CD14-positive monocyte (primary cell): ENCODE measurements at regions not wholly inside any gene's neighbourhood (a gene's known extent, or its start where the extent isn't known, plus 50 kb on each side); places are given as distances from the start of the nearest gene placed in this dataset.

ENCODE experiments used
- DNase-seq, 3 donors: peaks; one replicate each; pipeline ENCODE4 v3.0.0-alpha.2; 2011 to 2022
- H2AFZ ChIP-seq: 2 replicates; pipeline ENCODE4 v1.6.0; 2012; ENCODE audit warnings: mild to moderate bottlenecking, low read depth, low read length, inconsistent platforms; ENCODE audit not compliant: insufficient read depth, poor library complexity, severe bottlenecking
- H3K27ac ChIP-seq, 2 donors: 1 replicate in 1 of 2; 2 replicates in 1 of 2; pipeline ENCODE4 v1.5.1; 2012 to 2013; ENCODE audit warnings: low read length in 2 of 2, control low read depth in 1 of 2, inconsistent platforms in 1 of 2, low read depth in 1 of 2, mild to moderate bottlenecking in 1 of 2
- H3K27me3 ChIP-seq, 2 donors: one replicate each; pipeline versions ENCODE4 v1.6.0 to v1.6.1; 2011 to 2013; ENCODE audit warnings: low read length in 2 of 2; ENCODE audit not compliant: control insufficient read depth in 2 of 2, insufficient read depth in 2 of 2
- H3K36me3 ChIP-seq, 2 donors: replicated peaks in 1 of 2; 1 replicate in 1 of 2; 2 replicates in 1 of 2; pipeline versions ENCODE4 v1.5.1 to v1.6.1; 2012 to 2013; ENCODE audit warnings: low read length in 2 of 2, control low read depth in 1 of 2, inconsistent platforms in 1 of 2, mild to moderate bottlenecking in 1 of 2; ENCODE audit not compliant: insufficient read depth in 2 of 2, control insufficient read depth in 1 of 2
- H3K4me1 ChIP-seq, 2 donors: 1 replicate in 1 of 2; 2 replicates in 1 of 2; pipeline versions ENCODE4 v1.5.1 to v1.6.1; 2012 to 2013; ENCODE audit warnings: low read length in 2 of 2, control low read depth in 1 of 2, inconsistent platforms in 1 of 2, mild to moderate bottlenecking in 1 of 2, moderate library complexity in 1 of 2; ENCODE audit not compliant: insufficient read depth in 2 of 2, control insufficient read depth in 1 of 2
- H3K4me2 ChIP-seq: replicated peaks from 2 replicates; pipeline ENCODE3; 2012; ENCODE audit warnings: low read length, moderate library complexity, mild to moderate bottlenecking; ENCODE audit not compliant: poor library complexity, severe bottlenecking; ENCODE audit errors: extremely low read depth
- H3K4me3 ChIP-seq, 3 experiments: fragments of 200-600 bp in 1 of 3; sonication (generic) in 1 of 3; replicated peaks in 1 of 3; 1 replicate in 2 of 3; 2 replicates in 1 of 3; pipeline ENCODE4 v1.5.1; 2011 to 2013; ENCODE audit warnings: low read length in 3 of 3, mild to moderate bottlenecking in 3 of 3, control low read depth in 2 of 3, low read depth in 2 of 3, inconsistent platforms in 1 of 3, moderate library complexity in 1 of 3
- H3K79me2 ChIP-seq: 2 replicates; pipeline ENCODE4 v1.6.0; 2012; ENCODE audit warnings: mild to moderate bottlenecking, control low read depth, inconsistent platforms, low read length, moderate library complexity; ENCODE audit not compliant: insufficient read depth
- H3K9ac ChIP-seq: 2 replicates; pipeline ENCODE4 v1.6.0; 2017; ENCODE audit warnings: low read length, mild to moderate bottlenecking; ENCODE audit not compliant: insufficient read depth, poor library complexity, severe bottlenecking
- H3K9me3 ChIP-seq, 2 donors: replicated peaks in 1 of 2; 1 replicate in 1 of 2; 2 replicates in 1 of 2; pipeline versions ENCODE4 v1.5.1 to v1.6.1; 2012 to 2013; ENCODE audit warnings: low read length in 2 of 2, control low read depth in 1 of 2; ENCODE audit not compliant: control insufficient read depth in 1 of 2, insufficient read depth in 1 of 2
- H4K20me1 ChIP-seq: 2 replicates; pipeline ENCODE4 v1.6.0; 2012; ENCODE audit warnings: mild to moderate bottlenecking, low read length, control low read depth, moderate library complexity; ENCODE audit not compliant: insufficient read depth
- H3K27ac Mint-ChIP-seq, 7 donors: one replicate each; pipeline ENCODE4 v1.8.0; 2020; ENCODE audit warnings: mild to moderate bottlenecking in 7 of 7, mixed read lengths in 7 of 7, moderate library complexity in 6 of 7, inconsistent platforms in 2 of 7
- H3K27me3 Mint-ChIP-seq, 3 donors: one replicate each; pipeline ENCODE4 v1.8.0; 2021 to 2022; ENCODE audit warnings: low read depth in 3 of 3, mild to moderate bottlenecking in 3 of 3, mixed read lengths in 3 of 3, moderate library complexity in 3 of 3, inconsistent platforms in 1 of 3
- H3K36me3 Mint-ChIP-seq, 2 donors: one replicate each; pipeline ENCODE4 v1.8.0; 2020; ENCODE audit warnings: mixed read lengths in 2 of 2, inconsistent platforms in 1 of 2, mild to moderate bottlenecking in 1 of 2
- H3K4me1 Mint-ChIP-seq: one replicate; pipeline ENCODE4 v1.8.0; 2020; ENCODE audit warnings: mild to moderate bottlenecking, mixed read lengths
- H3K4me3 Mint-ChIP-seq, 2 donors: one replicate each; pipeline ENCODE4 v1.8.0; 2020; ENCODE audit warnings: mild to moderate bottlenecking in 2 of 2, mixed read lengths in 2 of 2, moderate library complexity in 1 of 2
- H3K9me3 Mint-ChIP-seq, 7 donors: one replicate each; pipeline ENCODE4 v1.8.0; 2020 to 2022; ENCODE audit warnings: mixed read lengths in 7 of 7, mild to moderate bottlenecking in 6 of 7, moderate library complexity in 6 of 7, inconsistent platforms in 2 of 7
- CTCF ChIP-seq: fragments of 200-600 bp; IDR thresholded peaks from one replicate; pipeline ENCODE4 v1.8.0; 2022; ENCODE audit warnings: antibody characterized with exemption, mild to moderate bottlenecking
- WGBS: methylation state at CpG from one replicate; pipeline ENCODE4 v1.1.5; 2013; ENCODE audit warnings: missing lambda C conversion rate; ENCODE audit not compliant: insufficient coverage; 5-methylcytosine and 5-hydroxymethylcytosine counted together
- intact Hi-C, 2 donors: fragments of 100-400 bp; cut with micrococcal nuclease; formaldehyde crosslinking; loops; one replicate each; pipeline versions ENCODE4 v1.15.0 to v1.15.1; 2023

GRCh38 chr5:136906545-136906944 is 541.2 kb upstream of the TRPC7 start:
- Histone ChIP-seq H4K20me1 (no peaks in the 10 kb centered on the region), H3K27me3 (no peaks in the 10 kb centered on the region), H3K79me2 (no peaks in the 10 kb centered on the region), H3K9me3 (peaks cover 0 to 4% of the 10 kb centered on the region in 2 donors), H2AFZ (no peak overlapping the region), H3K27ac (no peak overlapping the region), H3K4me2 (no peak overlapping the region), H3K4me1 (no peaks in the 10 kb centered on the region), H3K36me3 (no peaks in the 10 kb centered on the region), H3K4me3 (no peak overlapping the region), H3K9ac (no peak overlapping the region)
- H3K4me3 Mint-ChIP-seq, result no peak overlapping the region
- DNase-seq, result no peak
- TF ChIP-seq CTCF, result no peak
- no peak overlapping the region for H3K27ac Mint-ChIP-seq
- H3K36me3 Mint-ChIP-seq, result no peaks in the 10 kb centered on the region
- WGBS, result no CpG with 5 or more reads among the region's 1 CpG
- no peaks in the 10 kb centered on the region for H3K4me1 Mint-ChIP-seq
- H3K27me3 Mint-ChIP-seq, result peaks cover 0 to 2% (median 1%) of the 10 kb centered on the region in 3 donors
- peaks cover 1 to 7% (median 3%) of the 10 kb centered on the region in 7 donors for H3K9me3 Mint-ChIP-seq
- intact Hi-C loops, result no loop called here

GRCh38 chr5:136905571-136905970 is 540.2 kb upstream of the TRPC7 start:
- H3K27ac Mint-ChIP-seq, result no peak overlapping the region
- H3K4me3 Mint-ChIP-seq, result no peak overlapping the region

More at GRCh38 chr5:136905571-136905970, 540.2 kb upstream of the TRPC7 start:
- Histone ChIP-seq H3K36me3 (no peaks in the 10 kb centered on the region), H4K20me1 (no peaks in the 10 kb centered on the region), H3K9ac (no peak overlapping the region), H3K9me3 (peaks cover 0 to 4% of the 10 kb centered on the region in 2 donors), H3K4me3 (no peak overlapping the region), H3K4me2 (no peak overlapping the region), H3K27ac (no peak overlapping the region), H3K27me3 (no peaks in the 10 kb centered on the region), H3K4me1 (no peaks in the 10 kb centered on the region), H2AFZ (no peak overlapping the region), H3K79me2 (no peaks in the 10 kb centered on the region)
- H3K9me3 Mint-ChIP-seq, result peaks cover 2 to 9% (median 5%) of the 10 kb centered on the region in 7 donors
- H3K36me3 Mint-ChIP-seq, result no peaks in the 10 kb centered on the region
- H3K27me3 Mint-ChIP-seq, result peaks cover 0 to 2% (median 1%) of the 10 kb centered on the region in 3 donors
- TF ChIP-seq CTCF, result no peak
- intact Hi-C loops, result no loop called here
- H3K4me1 Mint-ChIP-seq, result no peaks in the 10 kb centered on the region
- DNase-seq, result no peak
